ENCODE measurements at regions not wholly inside any gene's neighbourhood (a gene's known extent, or its start where the extent isn't known, plus 50 kb on each side); places are given as distances from the start of the nearest gene placed in this dataset.

- no peak for TF ChIP-seq CTCF (IDR thresholded peaks at IDR 0.05)
- TF ChIP-seq POLR2A (IDR thresholded peaks at IDR 0.05), result no peak
Observed at GRCh38 chr2:15760232-15760910, 168.7 kb downstream of the DDX1 start.
